ENCODE measurements at regions not wholly inside any gene's neighbourhood (a gene's known extent, or its start where the extent isn't known, plus 50 kb on each side); places are given as distances from the start of the nearest gene placed in this dataset.

DNA sequence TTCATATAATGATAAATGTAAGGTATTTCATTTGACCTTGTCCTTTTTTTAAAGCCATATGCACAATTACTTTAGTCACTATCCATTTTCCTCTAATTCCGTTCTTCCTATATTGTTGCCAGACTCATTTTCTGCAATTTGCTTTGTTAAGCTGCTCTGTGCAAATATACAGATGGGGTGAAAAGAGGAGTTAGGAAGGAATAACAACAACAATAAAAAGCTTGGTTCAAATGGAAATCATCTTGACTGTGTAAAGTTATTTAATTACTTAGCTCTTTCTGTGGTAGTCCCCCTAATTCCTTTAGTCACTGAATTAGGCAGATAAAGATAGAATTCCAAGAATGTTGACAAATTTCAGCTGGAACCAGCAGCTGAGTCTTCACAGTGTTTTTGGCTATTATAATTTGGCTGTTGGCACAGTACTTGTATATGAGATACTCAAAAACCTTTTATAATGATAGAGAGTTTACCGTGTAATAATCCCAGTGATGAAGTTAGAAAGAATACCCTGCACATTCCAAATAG, 838.0 kb downstream of the RPS29 start:
- Histone ChIP-seq H3K36me3 (ENCODE audit: insufficient read depth in 1 of 2, low read depth in 1 of 2) (no peaks in the 10 kb centered on the region), H3K27me3 (ENCODE audit: insufficient read depth in 3 of 3, low read length in 2 of 3) (no peaks in the 10 kb centered on the region), H3K4me3 (no peak overlapping the region), H3K4me1 (no peaks in the 10 kb centered on the region), H3K9me3 (no peaks in the 10 kb centered on the region), H3K27ac (no peak overlapping the region)
- ATAC-seq (no peak), DNase-seq (no peak)
- WGBS, 3 donors: 27 to 36% (median 32%) methylated on average over 2 of the region's 2 CpGs
- TF ChIP-seq, protein P1, sequence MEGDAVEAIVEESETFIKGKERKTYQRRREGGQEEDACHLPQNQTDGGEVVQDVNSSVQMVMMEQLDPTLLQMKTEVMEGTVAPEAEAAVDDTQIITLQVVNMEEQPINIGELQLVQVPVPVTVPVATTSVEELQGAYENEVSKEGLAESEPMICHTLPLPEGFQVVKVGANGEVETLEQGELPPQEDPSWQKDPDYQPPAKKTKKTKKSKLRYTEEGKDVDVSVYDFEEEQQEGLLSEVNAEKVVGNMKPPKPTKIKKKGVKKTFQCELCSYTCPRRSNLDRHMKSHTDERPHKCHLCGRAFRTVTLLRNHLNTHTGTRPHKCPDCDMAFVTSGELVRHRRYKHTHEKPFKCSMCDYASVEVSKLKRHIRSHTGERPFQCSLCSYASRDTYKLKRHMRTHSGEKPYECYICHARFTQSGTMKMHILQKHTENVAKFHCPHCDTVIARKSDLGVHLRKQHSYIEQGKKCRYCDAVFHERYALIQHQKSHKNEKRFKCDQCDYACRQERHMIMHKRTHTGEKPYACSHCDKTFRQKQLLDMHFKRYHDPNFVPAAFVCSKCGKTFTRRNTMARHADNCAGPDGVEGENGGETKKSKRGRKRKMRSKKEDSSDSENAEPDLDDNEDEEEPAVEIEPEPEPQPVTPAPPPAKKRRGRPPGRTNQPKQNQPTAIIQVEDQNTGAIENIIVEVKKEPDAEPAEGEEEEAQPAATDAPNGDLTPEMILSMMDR (IDR thresholded peaks at IDR 0.05): no peak
- intact Hi-C loops (cut with DNase I): no loop called here

DNA sequence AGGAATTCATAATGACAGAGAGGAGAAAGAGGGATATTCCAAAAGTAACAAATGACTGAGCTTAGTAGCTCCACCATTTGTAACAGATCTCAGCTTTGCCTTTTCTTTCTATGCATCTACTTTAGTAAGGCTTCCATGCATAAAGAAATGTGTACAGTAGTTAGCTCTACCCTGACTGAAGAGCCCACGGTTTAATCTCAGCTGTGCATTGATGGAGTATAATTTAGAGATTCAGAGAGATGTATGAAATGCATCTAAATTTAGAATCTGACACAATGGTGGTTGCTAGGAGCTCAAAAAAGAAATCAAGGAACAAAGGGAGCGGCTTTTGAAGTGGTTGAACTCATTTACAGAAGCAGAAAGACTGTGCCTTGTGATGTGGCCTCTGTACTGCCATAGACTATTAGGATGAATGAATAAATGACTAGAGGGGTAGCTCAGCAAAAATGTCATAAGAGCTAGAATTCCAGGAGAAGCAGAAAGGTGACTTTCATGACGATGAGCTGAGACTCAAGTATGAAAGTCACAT, 838.6 kb downstream of the RPS29 start:
- H3K27ac ChIP-seq: no peak overlapping the region
- 55 to 60% (median 59%) methylated on average over 3 of the region's 3 CpGs for WGBS, 3 donors
- intact Hi-C loops (cut with DNase I): no loop called here
- H3K4me3 ChIP-seq: no peak overlapping the region
- no peaks in the 10 kb centered on the region for H3K27me3 ChIP-seq (ENCODE audit: insufficient read depth in 3 of 3, low read length in 2 of 3)
- TF ChIP-seq, protein P1 (IDR thresholded peaks at IDR 0.05): no peak
- DNase-seq (no peak), ATAC-seq (no peak)
- no peaks in the 10 kb centered on the region for H3K4me1 ChIP-seq
- no peaks in the 10 kb centered on the region for H3K9me3 ChIP-seq
- H3K36me3 ChIP-seq (ENCODE audit: insufficient read depth in 1 of 2, low read depth in 1 of 2): no peaks in the 10 kb centered on the region

DNA sequence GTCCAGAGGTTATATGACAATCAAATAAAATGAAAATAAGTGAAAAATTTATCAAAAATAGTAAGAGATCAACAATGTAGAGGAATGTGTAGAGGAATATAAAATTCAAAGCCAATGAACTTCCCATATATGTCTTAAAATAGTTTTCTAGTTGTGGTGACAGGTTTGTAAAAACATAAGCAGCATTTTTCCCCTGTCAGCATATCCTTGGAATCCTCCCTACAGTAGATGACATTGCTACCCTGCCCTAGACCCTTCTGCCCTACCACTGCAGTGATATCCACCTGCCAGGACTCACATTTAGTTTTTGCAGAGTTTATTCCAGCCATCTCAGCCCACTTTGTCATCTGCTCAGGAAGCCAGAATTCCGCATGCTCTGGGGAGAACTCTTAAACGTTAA, 842.0 kb downstream of the RPS29 start:
- Histone ChIP-seq H3K36me3 (ENCODE audit: insufficient read depth in 1 of 2, low read depth in 1 of 2) (no peaks in the 10 kb centered on the region), H3K9me3 (no peaks in the 10 kb centered on the region), H3K4me3 (no peak overlapping the region), H3K27ac (no peak overlapping the region), H3K27me3 (ENCODE audit: insufficient read depth in 3 of 3, low read length in 2 of 3) (no peaks in the 10 kb centered on the region), H3K4me1 (no peaks in the 10 kb centered on the region)
- intact Hi-C loops (cut with DNase I): no loop called here
- no peak for DNase-seq
- TF ChIP-seq, protein P1 (IDR thresholded peaks at IDR 0.05): no peak
- 20 to 30% (median 30%) methylated on average over 2 of the region's 2 CpGs for WGBS, 3 donors
- no peak for ATAC-seq

DNA sequence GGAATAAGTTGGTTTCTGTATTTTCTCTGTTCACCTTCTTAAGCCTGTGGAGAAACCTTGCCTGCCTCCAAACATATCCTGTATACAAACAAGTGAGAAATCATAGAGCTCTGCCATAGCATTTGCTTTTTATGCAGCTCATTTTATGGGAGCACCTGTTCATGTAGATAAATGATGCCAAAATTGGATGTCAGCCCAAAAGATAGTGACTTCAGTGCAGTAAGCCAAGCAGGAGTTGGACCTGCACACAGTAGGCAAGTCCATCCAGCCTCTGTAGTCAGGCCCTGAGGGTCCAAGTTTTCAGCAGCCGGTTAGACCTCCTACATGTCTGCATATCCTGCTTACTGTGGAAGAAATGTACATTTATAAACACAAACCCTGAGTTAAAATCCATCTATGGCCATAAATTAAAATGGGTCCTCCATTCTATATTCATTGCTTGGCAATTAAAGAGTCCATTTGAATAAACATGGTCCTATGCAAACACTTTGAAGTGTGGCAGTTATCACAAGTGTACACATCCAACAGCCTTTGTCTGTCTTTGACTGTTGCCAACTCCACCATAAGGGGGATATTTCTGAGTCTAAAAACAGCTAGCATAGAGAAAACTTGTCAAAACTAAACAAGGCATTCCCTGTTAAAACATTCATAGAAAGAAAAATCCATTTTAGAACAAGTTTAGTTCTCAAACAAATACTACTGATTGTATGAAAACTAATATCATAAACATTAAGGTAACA, 847.8 kb downstream of the RPS29 start:
- Histone ChIP-seq H3K27me3 (ENCODE audit: insufficient read depth in 3 of 3, low read length in 2 of 3) (no peaks in the 10 kb centered on the region), H3K9me3 (no peaks in the 10 kb centered on the region), H3K4me1 (no peaks in the 10 kb centered on the region), H3K4me3 (no peak overlapping the region), H3K27ac (no peak overlapping the region), H3K36me3 (ENCODE audit: insufficient read depth in 1 of 2, low read depth in 1 of 2) (no peaks in the 10 kb centered on the region)
- DNase-seq (no peak), ATAC-seq (no peak)
- TF ChIP-seq, protein P1 (IDR thresholded peaks at IDR 0.05): no peak
- 62 to 82% (median 75%) methylated on average over 1 of the region's 1 CpG for WGBS, 3 donors
- intact Hi-C loops (cut with DNase I): no loop called here

Data from psoas muscle (tissue), 7 donors.